Testis (tissue), 2 donors: ENCODE measurements at regions not wholly inside any gene's neighbourhood (a gene's known extent, or its start where the extent isn't known, plus 50 kb on each side); places are given as distances from the start of the nearest gene placed in this dataset.

ENCODE experiments used
- CTCF ChIP-seq, 3 experiments: fragments of 450-650 bp in 2 of 3; fragments of 200-600 bp in 1 of 3; sonication (generic) in 1 of 3; IDR thresholded peaks; one replicate each; pipeline ENCODE4 v1.5.1; 2016 to 2019; ENCODE audit warnings: antibody characterized with exemption in 3 of 3, mild to moderate bottlenecking in 2 of 3, moderate library complexity in 1 of 3
- POLR2A ChIP-seq: fragments of 450-650 bp; IDR thresholded peaks from one replicate; pipeline ENCODE4 v1.6.1; 2017; ENCODE audit warnings: antibody characterized with exemption, mild to moderate bottlenecking, moderate library complexity

GRCh38 chr18:68409576-68409975 lies 305.3 kb downstream of the TMX3 start:
- TF ChIP-seq CTCF (IDR thresholded peaks at IDR 0.05) = no peak
- TF ChIP-seq POLR2A = no peak
